Hematopoietic multipotent progenitor cell (in vitro differentiated cells): ENCODE measurements at regions not wholly inside any gene's neighbourhood (a gene's known extent, or its start where the extent isn't known, plus 50 kb on each side); places are given as distances from the start of the nearest gene placed in this dataset. TPM values are rescaled to one million over a fixed set of nuclear protein-coding genes. Genes with fewer than 3 reads are reported as not detected.

Source experiments
- DNase-seq, 3 donors: peaks; one replicate each; pipeline ENCODE4 v3.0.0-alpha.2; 2011 to 2015; ENCODE audit warnings: low read depth in 2 of 3, low spot score in 2 of 3
- small RNA-seq: library from RNA; depleted of rRNA; stranded (forward); fragments of <200 nt; gene quantifications from one replicate; pipeline ENCODE3, GENCODE V24; 2012

GRCh38 chr16:85556456-85557082 is 56.6 kb upstream of the GSE1 start:
- peak in 2 of 3 donors; percentile 69 to 80 for DNase-seq

- DNase-seq: peak in 2 of 3 donors; percentile 33 to 47
Observed at GRCh38 chr16:85557083-85557970, 55.8 kb upstream of the GSE1 start.

- no peak for DNase-seq
Observed at GRCh38 chr16:85557971-85558657, 55.0 kb upstream of the GSE1 start.

GRCh38 chr16:85560932-85561247 is 52.2 kb upstream of the GSE1 start:
- no peak for DNase-seq

- DNase-seq: no peak
Observed at GRCh38 chr16:85561248-85562092, 51.7 kb upstream of the GSE1 start.

- DNase-seq: no peak
Observed at GRCh38 chr16:85562093-85562786, 50.9 kb upstream of the GSE1 start.

GRCh38 chr16:85563034-85563433 is 50.1 kb upstream of the GSE1 start:
- DNase-seq: no peak

Small RNA genes in the stretch of these regions (small RNA-seq; reads per million reads assigned to genes)
- not detected for gene COX6CP16
- not detected for gene MIR5093
